T-cell (primary cell): ENCODE measurements at regions not wholly inside any gene's neighbourhood (a gene's known extent, or its start where the extent isn't known, plus 50 kb on each side); places are given as distances from the start of the nearest gene placed in this dataset.
"Not testable (repeated sequence)": the region's sequence is repeated elsewhere in the genome, so short reads cannot be mapped to it uniquely, and the experiment has no call there.

ENCODE experiments used
- ATAC-seq, 4 experiments: fragments of 200-7000 bp in 3 of 4; fragments of 150-1000 bp in 1 of 4; cut with Tn5 transposase; replicated peaks in 1 of 4; 1 replicate in 3 of 4; 2 replicates in 1 of 4; pipeline ENCODE4 v1.10.0; 2021; ENCODE audit warnings: moderate library complexity in 3 of 4, mild to moderate bottlenecking in 2 of 4, moderate number of reproducible peaks in 1 of 4
- CTCF ChIA-PET, 2 donors: fragments of 300-600 bp; sonication (Branson Sonifier 250); formaldehyde crosslinking; loops; one replicate each; lab custom pipeline; 2022; ENCODE audit warnings: antibody characterized with exemption in 2 of 2; lab: Charles Lee
- POLR2A ChIA-PET, 2 donors: fragments of 300-600 bp; sonication (Branson Sonifier 250); formaldehyde crosslinking; loops; one replicate each; lab custom pipeline; 2022; ENCODE audit warnings: antibody characterized with exemption in 2 of 2; lab: Charles Lee
- DNase-seq, 35 experiments: peaks; one replicate each; pipeline versions ENCODE4 v3.0.0 to v3.0.0-alpha.2; 2013 to 2023
- H3K27ac ChIP-seq: one replicate; pipeline ENCODE4 v1.5.1; 2013; ENCODE audit warnings: low read length
- H3K27me3 ChIP-seq, 2 experiments: replicated peaks in 1 of 2; 1 replicate in 1 of 2; 2 replicates in 1 of 2; pipeline versions ENCODE4 v1.6.1 to v1.7.0; 2013; ENCODE audit warnings: low read length in 1 of 2, mixed read lengths in 1 of 2; ENCODE audit not compliant: control insufficient read depth in 2 of 2, insufficient read depth in 2 of 2; ENCODE audit errors: extremely low read depth in 1 of 2
- H3K36me3 ChIP-seq, 2 donors: 1 replicate in 1 of 2; 2 replicates in 1 of 2; pipeline versions ENCODE4 v1.6.1 to v1.7.0; 2013; ENCODE audit warnings: low read length in 1 of 2; ENCODE audit not compliant: control insufficient read depth in 2 of 2, insufficient read depth in 1 of 2; ENCODE audit errors: extremely low read depth in 1 of 2
- H3K4me1 ChIP-seq, 2 experiments: 1 replicate in 1 of 2; 2 replicates in 1 of 2; pipeline versions ENCODE4 v1.6.1 to v1.7.0; 2013; ENCODE audit warnings: low read length in 2 of 2, mixed read lengths in 1 of 2; ENCODE audit not compliant: insufficient read depth in 2 of 2, control insufficient read depth in 1 of 2; ENCODE audit errors: extremely low read depth in 1 of 2
- H3K4me3 ChIP-seq, 2 donors: 1 replicate in 1 of 2; 2 replicates in 1 of 2; pipeline versions ENCODE4 v1.5.1 to v1.7.0; 2013; ENCODE audit warnings: mild to moderate bottlenecking in 2 of 2, low read length in 1 of 2, moderate library complexity in 1 of 2; ENCODE audit not compliant: control insufficient read depth in 1 of 2; ENCODE audit errors: extremely low read depth in 1 of 2
- H3K9me3 ChIP-seq: 2 replicates; pipeline ENCODE4 v1.7.0; 2013
- H3K27ac Mint-ChIP-seq, 2 donors: one replicate each; pipeline ENCODE4 v1.8.0; 2020 to 2021; ENCODE audit warnings: mild to moderate bottlenecking in 2 of 2, mixed read lengths in 2 of 2
- H3K27me3 Mint-ChIP-seq, 2 donors: one replicate each; pipeline ENCODE4 v1.8.0; 2021 to 2022; ENCODE audit warnings: mixed read lengths in 2 of 2
- H3K36me3 Mint-ChIP-seq: one replicate; pipeline ENCODE4 v1.8.0; 2021; ENCODE audit warnings: mixed read lengths
- H3K4me1 Mint-ChIP-seq, 3 donors: one replicate each; pipeline ENCODE4 v1.8.0; 2020 to 2022; ENCODE audit warnings: mixed read lengths in 3 of 3, mild to moderate bottlenecking in 1 of 3
- H3K4me3 Mint-ChIP-seq, 3 donors: one replicate each; pipeline ENCODE4 v1.8.0; 2020 to 2022; ENCODE audit warnings: mild to moderate bottlenecking in 3 of 3, mixed read lengths in 3 of 3, moderate library complexity in 3 of 3
- H3K9me3 Mint-ChIP-seq, 3 donors: one replicate each; pipeline ENCODE4 v1.8.0; 2020 to 2022; ENCODE audit warnings: mixed read lengths in 3 of 3
- WGBS: methylation state at CpG from one replicate; pipeline ENCODE4 v1.1.5; 2013; ENCODE audit warnings: missing lambda C conversion rate; ENCODE audit not compliant: insufficient coverage; 5-methylcytosine and 5-hydroxymethylcytosine counted together

DNA sequence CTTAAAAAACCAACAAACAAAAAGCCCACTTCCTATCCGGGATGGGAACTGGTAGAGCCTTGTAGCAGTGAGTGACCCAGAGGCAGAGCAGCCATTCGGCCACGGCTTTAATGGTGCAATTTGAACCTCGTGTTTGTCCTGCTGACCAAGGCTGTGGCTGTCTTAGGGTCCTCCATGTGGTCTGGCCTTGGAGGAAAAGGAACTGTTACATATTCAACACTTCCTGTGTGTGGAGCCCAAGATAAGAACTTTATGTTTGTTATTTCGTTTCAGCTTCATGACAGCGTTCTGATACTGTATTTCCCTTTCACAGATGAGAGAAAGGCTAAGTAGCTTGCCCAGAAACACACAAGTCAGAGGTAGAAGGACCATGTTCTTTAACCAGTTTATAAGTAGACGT lies 269.8 kb downstream of the SV2B start:
- DNase-seq, result peak in 4 of 35 experiments; percentile 1 to 7 (median 6)
- H3K36me3 Mint-ChIP-seq, result no peaks in the 10 kb centered on the region
- peak; percentile 16 to 68 (median 42) for ATAC-seq
- H3K9me3 Mint-ChIP-seq, result peaks cover 0 to 12% (median 12%) of the 10 kb centered on the region in 3 donors
- H3K36me3 ChIP-seq, result no peaks in the 10 kb centered on the region
- peaks cover 7 to 12% of the 10 kb centered on the region in 2 experiments for H3K4me1 ChIP-seq
- H3K4me3 Mint-ChIP-seq, result peak overlapping the region in 1 of 3 donors; percentile 41
- H3K27ac Mint-ChIP-seq, result peak overlapping the region; percentile 82 to 83
- POLR2A ChIA-PET, result no interaction called here
- H3K4me1 Mint-ChIP-seq, result peaks cover 32 to 50% (median 32%) of the 10 kb centered on the region in 3 donors
- no peak overlapping the region for H3K4me3 ChIP-seq
- 27% methylated on average over 6 of the region's 7 CpGs for WGBS
- CTCF ChIA-PET, result no interaction called here
- peaks cover 0 to 4% of the 10 kb centered on the region in 2 donors for H3K27me3 Mint-ChIP-seq
- peak overlapping the region; percentile 40 for H3K27ac ChIP-seq
- peaks cover 2% of the 10 kb centered on the region for H3K9me3 ChIP-seq
- H3K27me3 ChIP-seq, result no peaks in the 10 kb centered on the region

DNA sequence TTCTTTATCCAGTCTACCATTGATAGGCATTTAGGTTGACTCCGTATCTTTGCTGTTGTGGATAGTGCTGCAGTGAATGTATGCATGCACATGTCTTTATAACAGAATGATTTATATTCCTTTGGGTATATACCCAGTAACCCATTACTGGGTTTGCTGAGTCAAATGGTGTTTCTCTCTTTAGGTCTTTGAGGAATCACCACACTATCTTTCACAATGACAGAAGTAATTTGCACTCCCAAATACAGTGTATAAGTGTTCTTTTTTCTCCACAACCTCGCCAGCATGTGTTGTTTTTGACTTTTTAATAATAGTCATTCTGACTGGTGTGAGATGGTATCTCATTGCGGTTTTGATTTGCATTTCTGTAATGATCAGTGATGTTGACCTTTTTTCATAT lies 271.3 kb downstream of the SV2B start:
- H3K9me3 Mint-ChIP-seq, H3K4me3 ChIP-seq, ATAC-seq, H3K27me3 Mint-ChIP-seq, H3K9me3 ChIP-seq, H3K36me3 Mint-ChIP-seq, CTCF ChIA-PET, H3K36me3 ChIP-seq, H3K27me3 ChIP-seq, DNase-seq, H3K27ac ChIP-seq, POLR2A ChIA-PET: not testable (repeated sequence)
- no CpG with 5 or more reads among the region's 3 CpGs for WGBS
- Mint-ChIP-seq H3K4me1 (peaks cover 32 to 50% (median 32%) of the 10 kb centered on the region in 3 donors), H3K4me3 (peak overlapping the region in 1 of 3 donors; percentile 41), H3K27ac (peak overlapping the region in 1 of 2 donors; percentile 82)
- peaks cover 7 to 12% of the 10 kb centered on the region in 2 experiments for H3K4me1 ChIP-seq

- H3K4me1 ChIP-seq, result peaks cover 5 to 11% of the 10 kb centered on the region in 2 experiments
- no peaks in the 10 kb centered on the region for H3K36me3 ChIP-seq
- H3K27me3 ChIP-seq, result peaks cover 0 to 5% of the 10 kb centered on the region in 2 experiments
- H3K27ac ChIP-seq, result no peak overlapping the region
- H3K27me3 Mint-ChIP-seq, result peaks cover 0 to 4% of the 10 kb centered on the region in 2 donors
- no peak overlapping the region for H3K4me3 ChIP-seq
- ATAC-seq (no peak), DNase-seq (no peak)
- 86% methylated on average over 3 of the region's 3 CpGs for WGBS
- CTCF ChIA-PET, result no interaction called here
- H3K9me3 ChIP-seq, result peaks cover 2% of the 10 kb centered on the region
- H3K4me1 Mint-ChIP-seq, result peaks cover 29 to 39% (median 32%) of the 10 kb centered on the region in 3 donors
- no peaks in the 10 kb centered on the region for H3K36me3 Mint-ChIP-seq
- no peaks in the 10 kb centered on the region for H3K9me3 Mint-ChIP-seq
- no peak overlapping the region for H3K27ac Mint-ChIP-seq
- POLR2A ChIA-PET, result no interaction called here
- no peak overlapping the region for H3K4me3 Mint-ChIP-seq
These were observed 274.3 kb downstream of the SV2B start for GRCh38 chr15:91374336-91374735.

GRCh38 chr15:91376038-91376437 lies 276.0 kb downstream of the SV2B start:
- H3K9me3 Mint-ChIP-seq, result peaks cover 0 to 10% (median 0%) of the 10 kb centered on the region in 3 donors
- Histone ChIP-seq H3K4me3 (no peak overlapping the region), H3K27me3 (peaks cover 0 to 5% of the 10 kb centered on the region in 2 experiments), H3K4me1 (no peaks in the 10 kb centered on the region), H3K9me3 (peaks cover 2% of the 10 kb centered on the region), H3K27ac (no peak overlapping the region), H3K36me3 (no peaks in the 10 kb centered on the region)
- no peak for DNase-seq
- H3K4me1 Mint-ChIP-seq, result peaks cover 13 to 23% (median 16%) of the 10 kb centered on the region in 3 donors
- H3K4me3 Mint-ChIP-seq, result no peak overlapping the region
- ATAC-seq, result no peak
- POLR2A ChIA-PET, result interaction anchor here in 1 of 2 donors (0.5 kb wide), 1 partner anchor 293 kb away, joined by 4 read pairs; no protein-coding TSS in a partner anchor
- H3K27ac Mint-ChIP-seq, result no peak overlapping the region
- 76% methylated on average over 5 of the region's 12 CpGs for WGBS
- no peaks in the 10 kb centered on the region for H3K36me3 Mint-ChIP-seq
- H3K27me3 Mint-ChIP-seq, result peaks cover 0 to 4% of the 10 kb centered on the region in 2 donors
- CTCF ChIA-PET, result interaction anchor here in 1 of 2 donors (0.6 kb wide), 1 partner anchor 37 kb away, joined by 4 read pairs; no protein-coding TSS in a partner anchor

- Mint-ChIP-seq H3K27me3 (no peaks in the 10 kb centered on the region), H3K9me3 (peaks cover 0 to 14% (median 3%) of the 10 kb centered on the region in 3 donors), H3K4me3 (no peak overlapping the region), H3K4me1 (peaks cover 0 to 12% (median 7%) of the 10 kb centered on the region in 3 donors), H3K27ac (no peak overlapping the region), H3K36me3 (no peaks in the 10 kb centered on the region)
- WGBS, result 22% methylated on average over 1 of the region's 2 CpGs
- no peak for ATAC-seq
- Histone ChIP-seq H3K9me3 (no peaks in the 10 kb centered on the region), H3K4me3 (no peak overlapping the region), H3K27me3 (peaks cover 0 to 5% of the 10 kb centered on the region in 2 experiments), H3K36me3 (no peaks in the 10 kb centered on the region), H3K27ac (no peak overlapping the region), H3K4me1 (no peaks in the 10 kb centered on the region)
- DNase-seq, result no peak
- ChIA-PET POLR2A (no interaction called here), CTCF (no interaction called here)
These were observed 280.1 kb downstream of the SV2B start for GRCh38 chr15:91380114-91380513.

DNA sequence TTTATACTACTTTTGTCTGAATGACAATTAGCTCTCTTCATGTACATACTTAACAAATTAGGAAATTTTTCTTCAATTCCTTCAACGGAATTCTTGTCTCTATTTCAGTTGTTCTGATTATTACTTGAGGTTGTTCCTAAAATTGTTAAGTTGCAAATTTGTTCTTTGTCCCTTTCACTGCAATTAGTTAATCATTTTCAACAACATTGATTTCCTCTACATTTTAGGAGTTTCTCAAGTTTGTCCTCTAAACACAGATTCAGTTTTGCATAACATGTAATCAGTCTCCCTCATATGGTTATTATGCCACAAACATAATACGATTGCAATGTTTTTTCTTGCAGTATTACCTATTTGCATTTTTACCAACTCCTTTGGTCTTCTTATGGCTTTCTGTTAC lies 283.5 kb downstream of the SV2B start:
- Mint-ChIP-seq H3K36me3 (no peaks in the 10 kb centered on the region), H3K27ac (no peak overlapping the region), H3K27me3 (no peaks in the 10 kb centered on the region), H3K4me3 (no peak overlapping the region), H3K9me3 (peaks cover 0 to 14% (median 3%) of the 10 kb centered on the region in 3 donors), H3K4me1 (peaks cover 0 to 12% (median 12%) of the 10 kb centered on the region in 3 donors)
- Histone ChIP-seq H3K36me3 (no peaks in the 10 kb centered on the region), H3K4me3 (no peak overlapping the region), H3K27me3 (no peaks in the 10 kb centered on the region), H3K4me1 (no peaks in the 10 kb centered on the region), H3K9me3 (no peaks in the 10 kb centered on the region), H3K27ac (no peak overlapping the region)
- no CpG with 5 or more reads among the region's 2 CpGs for WGBS
- POLR2A ChIA-PET, result no interaction called here
- DNase-seq, result no peak
- CTCF ChIA-PET, result no interaction called here
- no peak for ATAC-seq
